GM18511 (cell line): ENCODE measurements at regions not wholly inside any gene's neighbourhood (a gene's known extent, or its start where the extent isn't known, plus 50 kb on each side); places are given as distances from the start of the nearest gene placed in this dataset.
"Not testable (repeated sequence)": the region's sequence is repeated elsewhere in the genome, so short reads cannot be mapped to it uniquely, and the experiment has no call there.

Source experiments
- ATAC-seq: cut with Tn5 transposase; IDR thresholded peaks from one replicate; pipeline ENCODE4 v1.9.1; 2021; ENCODE audit warnings: mild to moderate bottlenecking, moderate library complexity; ENCODE audit not compliant: unreplicated experiment

DNA sequence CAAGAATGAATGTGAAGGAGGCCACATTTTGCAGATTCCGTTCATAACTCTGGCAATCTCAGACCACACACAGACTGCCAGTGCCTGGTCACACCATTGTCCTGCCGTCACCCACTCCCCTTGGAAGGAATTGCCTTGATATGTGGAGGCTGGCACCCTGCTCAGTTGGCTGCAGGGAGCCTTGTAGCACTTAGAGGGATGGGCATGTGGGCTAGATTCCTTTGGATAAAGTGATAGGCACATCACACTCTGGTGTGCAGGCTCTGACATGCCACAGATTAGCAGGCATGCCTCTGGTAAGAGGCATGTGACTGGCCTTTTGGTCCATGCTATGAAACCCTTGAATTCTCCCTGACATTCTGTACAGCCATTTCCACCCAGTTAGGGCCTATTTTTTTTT is 254.6 kb upstream of the PIK3R1 start:
- no peak for ATAC-seq

DNA sequence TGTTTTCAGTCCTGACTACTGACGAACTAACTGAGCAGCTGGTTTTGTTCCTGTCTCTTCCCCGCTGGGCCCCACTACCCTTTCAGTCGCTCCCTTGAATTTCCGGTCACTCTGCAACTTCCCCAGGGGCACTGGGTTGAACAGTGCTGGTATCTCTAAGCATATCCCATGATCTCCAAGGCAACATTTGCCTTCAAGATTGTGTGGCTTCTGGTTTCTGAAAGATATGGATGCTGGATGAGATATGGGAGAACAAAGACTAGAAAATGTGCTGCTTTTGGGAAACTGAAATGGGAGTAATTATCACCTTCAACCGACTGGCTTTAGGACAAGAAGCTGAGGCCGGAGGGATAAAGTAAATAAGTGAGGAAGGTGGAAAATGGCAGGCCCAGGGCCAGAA is 258.2 kb upstream of the PIK3R1 start:
- no peak for ATAC-seq

DNA sequence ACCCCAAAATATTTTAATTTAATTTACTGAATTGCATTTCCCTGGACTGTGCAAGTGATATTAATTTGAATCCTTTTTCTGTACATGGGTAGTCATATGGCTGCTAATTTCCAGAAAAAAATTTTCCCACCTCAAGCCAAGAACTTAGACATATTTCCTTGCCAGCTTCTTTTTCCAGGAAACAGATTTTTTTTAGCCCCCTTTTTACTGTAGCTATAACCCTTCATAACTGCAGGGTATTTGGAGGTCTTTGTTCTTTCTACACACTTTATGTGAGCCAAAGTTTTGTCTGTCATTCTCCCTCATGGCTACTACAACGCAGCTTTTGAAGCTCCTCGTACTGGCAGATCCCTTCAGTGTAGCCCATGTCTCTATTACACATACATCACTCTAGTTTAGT is 261.2 kb upstream of the PIK3R1 start:
- ATAC-seq = no peak

DNA sequence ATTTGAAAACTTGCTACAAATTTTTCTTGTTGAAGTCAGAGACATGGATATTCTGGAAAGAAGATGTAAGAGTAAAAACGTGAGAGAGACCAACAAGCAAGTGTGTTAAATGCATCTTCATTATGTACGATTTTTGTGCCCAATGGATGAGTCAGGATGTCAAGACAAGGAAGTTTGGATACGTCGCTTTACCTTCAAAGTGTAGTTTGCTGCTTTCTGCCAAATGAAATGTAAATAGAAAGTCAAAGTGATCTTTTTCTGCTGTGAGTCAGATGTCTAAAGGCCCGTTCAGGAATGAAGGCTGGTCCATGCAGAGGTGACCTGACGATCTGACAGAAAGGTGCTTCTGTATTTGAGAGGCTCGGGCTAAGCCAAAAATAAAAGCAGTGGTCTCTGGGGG is 273.1 kb upstream of the PIK3R1 start:
- ATAC-seq = no peak

DNA sequence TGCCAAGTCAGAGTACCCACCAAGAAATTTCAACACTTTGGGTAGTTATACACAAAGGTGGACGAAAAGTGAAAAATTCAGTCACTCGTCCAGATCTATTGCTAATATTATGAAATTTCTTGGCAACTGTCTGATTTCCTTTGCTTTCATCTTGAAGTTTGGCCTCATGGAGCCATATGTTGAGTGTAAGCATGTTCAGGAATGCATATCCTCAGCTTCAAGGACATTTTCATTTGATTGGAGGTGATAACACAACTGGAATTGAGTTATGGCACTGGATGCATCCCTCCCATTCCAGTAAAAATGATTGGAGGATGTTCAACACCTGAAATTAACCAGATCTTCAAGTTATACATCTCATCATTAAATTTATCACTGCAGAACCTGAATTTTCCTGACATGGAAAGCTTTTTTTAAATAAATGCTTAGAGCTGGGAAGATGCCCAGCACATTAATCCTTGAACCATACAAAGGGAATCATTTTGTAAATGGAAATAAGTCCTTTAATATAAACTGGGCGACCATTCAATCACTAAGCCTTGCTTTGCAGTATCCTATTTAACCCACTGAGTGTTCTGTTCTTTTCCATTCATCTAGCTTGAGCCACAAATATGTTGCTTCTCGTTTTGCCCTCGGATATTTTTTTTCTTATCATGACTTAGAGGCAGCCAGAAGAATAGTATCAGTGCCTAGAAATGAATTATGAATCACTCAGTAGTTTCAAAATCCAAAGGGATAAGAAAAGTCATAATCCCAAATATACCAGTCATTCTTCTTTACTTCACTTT is 273.7 kb upstream of the PIK3R1 start:
- no peak for ATAC-seq

DNA sequence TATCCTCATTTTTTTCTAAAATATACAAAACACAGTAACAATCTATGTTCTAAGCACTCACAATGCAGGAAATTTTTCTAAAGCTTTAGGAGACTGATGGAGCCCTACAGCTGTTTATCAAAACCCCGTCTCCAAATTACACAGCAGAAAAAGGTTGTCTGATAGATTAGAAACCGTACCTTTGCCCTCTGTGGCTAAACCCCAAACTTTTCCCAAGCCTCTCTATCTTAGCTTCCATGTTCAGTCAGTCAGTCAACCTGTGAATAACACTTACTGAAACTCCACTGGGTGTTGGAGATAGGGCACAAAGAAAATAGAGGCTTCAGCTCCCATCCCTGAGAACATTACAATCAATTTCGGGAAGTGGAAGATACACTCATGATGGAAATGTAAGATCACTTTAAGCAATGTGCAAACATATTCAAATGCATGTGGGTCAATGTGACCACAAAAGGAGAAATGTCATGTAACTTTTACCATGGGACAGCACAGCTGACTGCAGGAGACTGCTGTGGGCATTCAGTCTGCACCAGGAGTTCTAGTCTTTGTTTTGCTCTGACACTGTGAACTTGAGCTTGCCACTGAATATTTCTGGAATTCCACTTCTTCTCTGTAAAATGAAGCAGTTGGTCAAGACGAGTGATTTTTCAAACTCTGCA is 279.5 kb upstream of the PIK3R1 start:
- no peak for ATAC-seq

DNA sequence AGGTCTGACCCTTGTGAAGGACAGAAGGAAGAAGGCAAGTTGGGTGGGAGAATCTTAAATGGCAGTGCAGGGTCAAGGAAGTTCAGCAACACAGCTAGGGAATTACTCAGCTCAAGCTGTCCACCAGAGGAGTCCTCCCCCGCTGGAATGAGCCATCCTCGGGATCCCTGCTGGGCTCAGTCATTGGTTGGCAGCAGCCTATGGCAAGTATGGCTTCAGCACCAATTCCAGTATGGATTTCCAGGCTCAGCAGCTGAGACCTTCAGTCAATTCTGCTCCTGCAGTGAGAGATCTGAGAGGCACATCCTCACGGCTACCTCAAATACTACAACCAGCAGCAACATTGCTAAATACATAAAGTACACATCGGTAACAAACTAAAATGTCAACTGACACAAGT is 280.6 kb upstream of the PIK3R1 start:
- ATAC-seq = no peak

DNA sequence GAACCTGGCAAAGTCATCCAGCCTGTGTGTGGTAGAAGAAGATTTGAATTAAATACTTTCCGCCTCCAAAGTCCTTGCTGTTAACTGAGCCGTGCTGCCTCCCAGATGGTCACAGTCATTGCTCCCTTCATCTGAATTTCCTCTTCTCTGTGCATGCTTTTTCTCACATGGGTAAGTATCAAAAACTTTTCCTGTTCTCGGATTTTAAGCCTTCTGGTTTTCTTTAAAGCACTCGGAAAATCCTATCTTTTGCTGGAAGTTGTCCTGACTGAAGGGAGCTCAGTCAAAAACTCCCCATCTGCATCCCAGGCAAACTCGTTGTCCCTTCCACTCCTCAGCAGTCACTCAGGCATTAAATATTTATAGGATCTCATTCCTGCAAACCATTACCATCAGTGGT is 290.0 kb upstream of the PIK3R1 start:
- ATAC-seq = no peak

DNA sequence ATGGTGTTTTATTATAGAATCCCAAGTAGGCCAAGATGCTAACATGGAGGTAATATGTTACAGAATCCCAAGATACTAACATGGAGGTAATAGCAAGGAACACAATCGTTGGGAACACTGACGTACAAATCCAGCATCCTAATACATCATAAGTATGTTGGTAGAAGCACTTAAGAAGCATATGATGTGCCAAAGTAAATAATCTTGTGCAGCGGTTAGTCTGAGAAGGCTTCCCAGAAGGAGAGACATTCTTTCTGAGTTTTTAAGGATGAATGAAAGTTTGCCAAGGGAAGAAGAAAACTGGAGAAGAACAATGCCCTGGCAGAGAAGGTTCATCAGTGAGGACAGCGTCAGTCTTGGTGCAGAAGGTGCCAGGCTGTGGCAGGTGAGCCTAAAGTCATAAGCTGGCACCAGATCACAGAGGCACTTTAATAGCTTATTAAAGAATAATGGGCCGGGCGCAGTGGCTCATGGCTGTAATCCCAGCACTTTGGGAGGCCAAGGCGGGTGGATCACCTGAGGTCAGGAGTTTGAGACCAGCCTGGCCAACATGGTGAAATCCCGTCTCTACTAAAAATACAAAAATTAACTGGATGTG is 294.5 kb upstream of the PIK3R1 start:
- no peak for ATAC-seq

DNA sequence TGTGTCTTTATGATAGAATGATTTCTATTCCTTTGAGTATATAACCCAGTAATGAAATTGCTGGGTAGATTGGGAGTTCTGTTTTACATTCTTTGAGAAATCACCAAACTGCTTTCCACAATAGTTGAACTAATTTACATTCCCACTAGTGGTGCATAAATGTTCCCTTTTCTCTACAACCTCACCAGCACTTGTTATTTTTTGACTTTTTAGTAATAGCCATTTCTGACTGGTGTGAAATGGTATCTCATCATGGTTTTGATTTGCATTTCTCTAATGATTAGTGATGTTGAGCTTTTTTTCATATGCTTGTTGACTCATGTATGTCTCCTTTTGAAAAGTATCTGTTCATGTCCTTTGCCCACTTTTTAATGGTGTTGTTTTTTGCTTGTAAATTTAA is 296.0 kb upstream of the PIK3R1 start:
- ATAC-seq = not testable (repeated sequence)

DNA sequence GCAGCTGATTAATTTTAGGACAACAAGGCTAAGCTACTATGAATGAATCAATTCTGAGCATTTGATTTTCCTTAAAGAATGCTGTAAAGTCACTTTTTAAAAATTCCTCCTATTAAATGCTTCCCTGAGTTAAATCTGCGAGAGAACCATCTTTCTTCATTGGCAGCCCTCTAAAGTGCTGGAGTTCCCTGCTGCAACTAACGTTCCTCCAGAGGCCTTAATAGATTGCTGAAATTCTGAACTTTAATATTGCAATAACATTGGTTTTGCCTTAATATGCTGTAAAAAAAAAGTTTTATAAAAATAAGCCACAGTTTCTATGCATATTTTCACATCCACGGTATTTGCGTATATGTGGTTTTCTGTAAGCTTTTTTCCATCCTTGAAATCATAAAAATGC is 298.0 kb upstream of the PIK3R1 start:
- no peak for ATAC-seq

DNA sequence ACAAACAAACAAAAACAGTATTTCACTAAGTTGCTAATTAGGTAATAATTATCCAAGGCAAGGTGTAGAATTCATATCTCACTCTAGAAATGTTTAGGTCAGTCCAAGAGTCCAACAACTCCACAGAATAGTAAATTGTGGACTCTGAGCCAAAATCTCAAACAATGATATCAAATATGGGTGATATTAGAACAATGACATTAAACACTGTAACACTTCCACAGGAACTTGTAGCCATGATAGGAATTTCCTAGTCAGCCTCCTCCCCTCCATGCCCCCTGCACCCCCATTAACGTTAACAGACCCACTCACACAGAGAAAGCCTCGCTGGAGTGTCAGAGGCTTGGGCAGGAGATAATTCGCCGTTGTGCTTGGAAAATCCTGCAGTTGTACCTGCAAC is 305.0 kb upstream of the PIK3R1 start:
- no peak for ATAC-seq

DNA sequence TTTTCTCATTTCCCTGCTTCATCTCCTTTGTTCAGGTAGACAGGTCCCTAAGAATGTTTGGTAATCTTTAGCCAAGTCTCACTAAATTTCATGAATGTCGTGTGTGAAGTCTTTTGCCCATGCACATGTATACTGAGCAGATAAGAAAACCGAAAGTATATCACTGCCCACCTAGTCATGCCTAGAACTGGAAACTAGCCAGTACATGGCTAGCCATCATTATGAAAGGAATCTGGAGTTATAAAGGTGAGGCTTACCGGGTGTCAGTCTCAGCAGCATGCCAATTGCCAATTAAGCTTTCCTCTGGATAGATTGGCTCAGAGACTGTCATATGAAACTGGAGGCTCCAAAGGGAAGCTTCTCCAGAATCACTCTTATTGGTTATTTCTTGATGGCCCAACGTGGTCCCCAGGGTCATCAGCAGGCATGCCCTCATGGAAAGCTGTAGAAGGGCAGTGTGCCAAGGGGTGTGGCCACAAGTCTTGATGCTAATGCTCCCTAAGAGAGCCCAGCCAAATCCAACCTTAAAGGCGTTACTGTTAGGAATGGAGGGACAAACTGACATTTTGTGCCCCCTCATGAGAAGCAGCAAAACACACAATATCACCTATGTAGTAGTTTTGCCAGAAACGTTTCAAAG is 307.3 kb upstream of the PIK3R1 start:
- ATAC-seq = no peak

DNA sequence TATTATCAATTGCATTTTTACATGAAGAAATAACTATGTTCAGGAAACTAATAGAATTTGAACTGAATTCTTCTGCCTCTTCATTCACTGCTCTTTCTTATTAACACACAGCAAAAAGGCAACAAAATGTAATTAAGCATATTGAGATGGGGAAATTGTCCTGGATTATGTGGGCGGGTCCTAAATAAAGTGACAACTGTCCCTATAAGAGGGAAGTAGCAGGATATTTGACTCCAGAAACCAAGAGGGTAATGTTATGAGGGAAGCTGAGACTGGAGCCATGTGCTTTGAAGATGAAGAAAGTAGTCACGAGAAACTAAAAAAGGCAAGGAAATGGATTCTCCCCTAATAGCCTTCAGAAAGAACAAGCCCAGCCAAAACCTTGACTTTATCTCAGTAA is 311.2 kb upstream of the PIK3R1 start:
- ATAC-seq = no peak

DNA sequence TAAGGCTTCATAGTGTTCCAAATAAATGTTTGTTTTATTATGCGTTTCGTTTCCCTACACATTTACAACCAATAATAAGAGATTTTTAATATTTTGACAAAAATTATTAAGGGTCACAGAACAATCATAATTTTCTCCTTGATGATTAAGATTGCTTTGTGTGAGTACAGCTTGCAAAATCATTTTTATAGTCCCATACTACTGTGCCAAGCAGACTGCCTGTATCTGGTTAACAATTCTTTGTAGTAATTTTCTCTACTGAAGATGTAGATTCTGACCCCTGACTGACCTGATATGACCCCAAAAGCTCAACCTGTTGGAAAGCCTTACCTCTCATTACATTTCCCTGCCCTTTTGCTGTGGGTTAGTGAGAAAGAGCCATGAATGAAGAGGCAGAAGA is 311.9 kb upstream of the PIK3R1 start:
- no peak for ATAC-seq

DNA sequence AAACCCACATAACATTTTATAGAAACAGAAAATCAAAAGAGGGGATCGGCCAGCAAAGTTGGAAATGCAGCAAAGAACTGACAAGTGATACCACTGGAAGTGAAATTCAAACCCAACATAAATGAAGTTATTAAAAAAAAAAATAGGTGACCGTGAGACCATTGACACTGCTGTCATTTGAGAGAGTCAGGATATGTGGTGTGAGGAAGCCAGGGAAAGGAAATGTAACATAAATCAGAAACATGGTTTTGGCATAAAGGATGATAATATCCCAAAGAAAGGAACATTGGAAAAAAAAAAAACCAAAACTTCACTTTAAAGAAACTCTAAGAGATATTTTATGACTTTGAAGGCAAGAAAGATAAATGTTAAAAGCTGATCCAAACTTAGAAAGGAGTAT is 312.4 kb upstream of the PIK3R1 start:
- no peak for ATAC-seq

DNA sequence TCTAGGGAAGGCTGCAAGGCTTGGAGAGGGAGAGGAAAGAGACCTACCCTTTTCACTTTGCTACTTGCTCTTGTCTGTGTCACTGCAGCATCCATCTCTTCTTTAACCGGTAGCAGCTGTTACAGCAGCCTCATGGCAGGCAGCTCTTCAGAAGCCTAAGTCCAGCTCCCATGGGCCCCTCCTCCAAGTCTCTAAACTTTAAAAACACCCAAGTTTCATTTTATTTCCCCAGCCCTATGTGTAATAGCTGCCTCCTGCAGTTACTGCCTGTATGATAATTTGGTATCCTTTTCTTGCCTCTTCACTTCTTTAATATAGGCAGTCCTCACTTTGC is 313.1 kb upstream of the PIK3R1 start:
- no peak for ATAC-seq

DNA sequence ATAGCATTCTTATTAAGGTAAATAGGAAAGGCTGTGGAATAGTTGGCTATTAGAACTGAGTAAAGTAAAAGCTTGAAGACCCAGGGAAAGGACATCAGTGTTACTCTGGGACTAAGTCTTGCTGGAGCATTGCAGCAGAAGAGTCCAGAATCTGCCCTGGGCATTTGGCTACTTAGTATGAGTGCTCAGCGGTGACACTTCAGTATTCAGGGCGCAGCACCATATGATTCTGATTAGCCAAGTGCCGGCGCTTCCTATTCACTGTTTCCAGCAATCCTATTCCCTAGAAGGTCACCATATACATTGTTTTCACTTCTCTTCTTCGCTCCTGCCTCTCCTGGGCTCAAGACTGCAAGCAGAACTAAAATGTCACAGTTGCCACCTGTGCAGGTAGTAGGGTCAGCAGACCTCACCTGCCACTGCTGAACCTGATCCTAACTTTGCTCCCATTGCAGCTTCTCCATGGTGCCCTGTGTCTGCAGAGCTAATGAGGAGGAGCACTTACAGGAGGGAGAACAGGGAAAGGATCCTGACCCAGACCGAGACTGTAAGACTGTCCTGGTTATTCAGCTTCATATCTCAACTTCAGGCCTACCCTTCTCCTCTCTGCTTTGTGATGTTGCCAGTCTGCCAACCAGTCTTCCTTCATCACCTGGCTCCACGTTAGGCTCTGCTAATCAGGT is 313.6 kb upstream of the PIK3R1 start:
- no peak for ATAC-seq

DNA sequence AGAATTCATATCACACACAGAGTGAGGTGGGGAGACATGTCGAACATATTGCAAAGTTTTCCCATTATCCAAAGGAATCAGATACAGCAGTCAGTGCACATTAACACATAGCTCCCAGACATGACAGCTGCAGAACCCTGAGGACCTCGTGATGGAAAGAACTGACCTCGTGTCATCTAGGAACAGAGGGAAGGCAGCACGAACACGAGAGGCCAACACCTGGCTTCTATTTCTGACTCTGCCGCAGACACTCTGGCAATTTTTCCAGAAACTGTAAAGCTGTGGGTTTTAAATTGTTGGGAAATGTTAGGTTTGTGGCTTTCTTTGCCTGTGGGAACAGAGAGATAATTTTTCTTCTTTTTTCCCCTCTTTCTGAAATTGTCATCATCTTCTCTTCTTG is 315.0 kb upstream of the PIK3R1 start:
- no peak for ATAC-seq

DNA sequence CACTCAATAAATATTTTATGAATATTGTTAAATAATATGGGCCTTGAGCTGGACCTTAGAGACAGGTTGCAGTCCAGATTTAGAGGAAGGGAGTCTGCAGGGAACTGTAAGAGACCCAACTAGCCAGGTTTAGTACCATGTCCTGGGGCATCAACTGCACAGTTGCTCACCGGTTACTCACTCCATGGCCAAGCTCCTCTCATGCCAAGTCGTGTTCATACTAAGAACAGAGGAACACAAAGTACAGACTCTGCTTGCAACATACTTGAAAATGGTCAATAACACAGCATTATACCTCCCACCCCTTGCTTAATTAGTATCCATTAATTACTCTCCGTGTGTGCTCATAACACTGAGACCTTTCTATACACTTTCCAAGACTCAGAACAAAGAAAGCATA is 317.6 kb upstream of the PIK3R1 start:
- ATAC-seq = no peak

DNA sequence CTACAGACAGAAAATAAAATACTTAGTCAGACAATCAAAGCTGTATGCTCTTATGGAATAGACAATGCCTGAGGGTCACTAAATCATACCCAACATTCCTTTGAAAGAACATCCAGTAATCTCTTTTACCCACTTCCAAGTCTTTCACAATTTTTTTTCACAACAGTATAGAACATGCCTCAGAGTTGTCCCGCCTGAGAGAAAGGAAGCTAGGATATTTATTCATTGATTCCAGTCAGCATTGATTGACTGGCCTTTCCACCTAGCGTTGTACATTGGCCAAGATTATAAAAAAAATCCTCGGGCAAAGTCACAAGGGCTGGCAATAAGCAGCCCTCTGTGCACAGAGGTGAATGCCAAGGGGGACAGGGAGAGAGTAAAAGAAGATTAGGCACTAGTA is 318.1 kb upstream of the PIK3R1 start:
- ATAC-seq = no peak

DNA sequence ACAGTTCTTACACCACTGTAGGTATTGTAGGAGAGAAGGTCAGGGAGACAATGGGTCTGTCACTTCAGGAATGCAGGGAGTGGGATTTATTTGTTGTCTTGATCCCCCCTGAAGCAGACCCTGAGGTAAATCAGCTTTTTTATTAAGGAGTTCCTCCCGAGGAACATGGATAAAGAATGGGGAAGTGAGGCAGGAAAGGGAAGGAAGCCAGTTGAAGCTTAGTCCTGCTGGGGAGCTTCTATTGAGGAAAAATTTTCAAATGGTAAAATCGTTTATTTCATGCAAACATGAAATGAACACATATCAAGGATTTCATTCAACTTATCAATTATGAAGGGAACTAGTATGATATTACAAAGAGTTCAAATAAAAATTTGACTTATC is 318.6 kb upstream of the PIK3R1 start:
- ATAC-seq = no peak
